C4-2B (cell line): ENCODE measurements at regions not wholly inside any gene's neighbourhood (a gene's known extent, or its start where the extent isn't known, plus 50 kb on each side); places are given as distances from the start of the nearest gene placed in this dataset.

Experiments
- H3K27ac ChIP-seq: fragments of 450-650 bp; 2 replicates; pipeline ENCODE4 v1.5.1; 2017
- CTCF ChIP-seq: fragments of 450-650 bp; conservative IDR thresholded peaks from 2 replicates; pipeline ENCODE4 v1.5.1; 2017; ENCODE audit warnings: mild to moderate bottlenecking
- ZFX ChIP-seq: fragments of 450-650 bp; IDR thresholded peaks from 2 replicates; pipeline ENCODE4 v1.6.1; 2017

- TF ChIP-seq CTCF (no peak), ZFX (no peak)
- H3K27ac ChIP-seq, result no peak overlapping the region
Measured at GRCh38 chr16:5326395-5326794, 228.8 kb upstream of the EEF2KMT start.

GRCh38 chr16:5325932-5326331, 228.3 kb upstream of the EEF2KMT start:
- no peak overlapping the region for H3K27ac ChIP-seq
- TF ChIP-seq CTCF (no peak), ZFX (no peak)

GRCh38 chr16:5323284-5324141, 225.9 kb upstream of the EEF2KMT start:
- H3K27ac ChIP-seq, result no peak overlapping the region
- no peak for TF ChIP-seq CTCF
- TF ChIP-seq ZFX, result no peak

- TF ChIP-seq ZFX (no peak), CTCF (no peak)
- no peak overlapping the region for H3K27ac ChIP-seq
Measured at GRCh38 chr16:5321930-5322329, 224.3 kb upstream of the EEF2KMT start.

- TF ChIP-seq ZFX (no peak), CTCF (no peak)
- no peak overlapping the region for H3K27ac ChIP-seq
Measured at GRCh38 chr16:5319799-5320198, 222.2 kb upstream of the EEF2KMT start.

- H3K27ac ChIP-seq, result no peak overlapping the region
- no peak for TF ChIP-seq CTCF
Measured at GRCh38 chr16:5315914-5316313, 218.3 kb upstream of the EEF2KMT start.

- no peak overlapping the region for H3K27ac ChIP-seq
- no peak for TF ChIP-seq CTCF
Measured at GRCh38 chr16:5314377-5314776, 216.8 kb upstream of the EEF2KMT start.
